ENCODE measurements at regions not wholly inside any gene's neighbourhood (a gene's known extent, or its start where the extent isn't known, plus 50 kb on each side); places are given as distances from the start of the nearest gene placed in this dataset.

DNA sequence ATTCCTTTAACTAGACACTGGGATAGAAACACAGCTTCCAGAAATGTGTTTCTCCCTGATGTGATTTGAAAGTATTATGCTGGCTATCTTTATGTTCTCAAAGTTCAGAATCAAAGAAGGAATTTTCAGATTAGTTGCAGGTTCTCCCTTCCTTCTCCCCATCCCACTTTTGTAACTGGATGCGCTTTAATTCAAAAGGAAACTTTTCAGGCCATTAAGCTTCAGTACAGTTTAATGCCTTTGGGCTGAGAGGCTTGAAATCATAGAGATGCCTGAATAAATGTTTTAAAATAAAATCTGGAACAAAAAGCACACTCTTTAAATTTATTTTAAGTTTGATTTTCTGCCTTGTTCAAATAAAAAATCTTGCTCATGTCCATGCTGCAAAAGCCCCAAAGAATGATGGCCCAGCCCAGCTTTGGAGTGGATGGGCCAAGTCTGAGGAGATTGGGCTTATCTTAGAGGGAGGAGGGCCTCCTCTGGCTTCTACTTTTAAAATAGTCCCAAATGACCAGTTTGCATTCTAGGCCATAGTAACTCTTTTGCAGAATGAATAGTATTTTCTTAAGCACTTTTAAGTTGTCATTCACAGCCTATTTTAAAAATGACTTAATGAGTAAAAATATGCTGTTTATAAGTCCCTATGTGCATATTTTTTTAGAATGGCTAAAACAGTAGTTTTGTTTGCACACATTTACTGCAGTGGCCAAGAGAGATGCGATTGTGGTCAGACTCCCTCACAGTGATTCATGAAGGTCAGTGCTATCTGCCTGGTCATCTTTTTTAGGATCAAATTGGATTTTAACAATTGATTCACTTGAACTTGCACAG, 129.2 kb downstream of the MTX2 start:
- no peak for DNase-seq (ENCODE audit: low spot score)
- ChIA-PET CTCF (interaction anchor here (0.5 kb wide), 1 partner anchor 766 kb away, joined by 4 read pairs; no protein-coding TSS in a partner anchor), POLR2A (ENCODE audit: low non-redundant PET) (no interaction called here)
- H3K4me3 ChIP-seq (ENCODE audit: low read depth, low read length, poor library complexity, severe bottlenecking), result no peak overlapping the region
- no peaks in the 10 kb centered on the region for H3K4me1 ChIP-seq (ENCODE audit: insufficient read depth, low read length, poor library complexity, severe bottlenecking)
- no TSS peak for BruUV-seq (replicated peaks)
- no peak overlapping the region for H3K27ac ChIP-seq (ENCODE audit: low read depth, low read length, poor library complexity, severe bottlenecking)
- TF ChIP-seq EZH2 (IDR thresholded peaks at IDR 0.05; ENCODE audit: borderline replicate concordance, low read depth, low read length, poor library complexity, severe bottlenecking), result no peak
- TF ChIP-seq, protein P1, sequence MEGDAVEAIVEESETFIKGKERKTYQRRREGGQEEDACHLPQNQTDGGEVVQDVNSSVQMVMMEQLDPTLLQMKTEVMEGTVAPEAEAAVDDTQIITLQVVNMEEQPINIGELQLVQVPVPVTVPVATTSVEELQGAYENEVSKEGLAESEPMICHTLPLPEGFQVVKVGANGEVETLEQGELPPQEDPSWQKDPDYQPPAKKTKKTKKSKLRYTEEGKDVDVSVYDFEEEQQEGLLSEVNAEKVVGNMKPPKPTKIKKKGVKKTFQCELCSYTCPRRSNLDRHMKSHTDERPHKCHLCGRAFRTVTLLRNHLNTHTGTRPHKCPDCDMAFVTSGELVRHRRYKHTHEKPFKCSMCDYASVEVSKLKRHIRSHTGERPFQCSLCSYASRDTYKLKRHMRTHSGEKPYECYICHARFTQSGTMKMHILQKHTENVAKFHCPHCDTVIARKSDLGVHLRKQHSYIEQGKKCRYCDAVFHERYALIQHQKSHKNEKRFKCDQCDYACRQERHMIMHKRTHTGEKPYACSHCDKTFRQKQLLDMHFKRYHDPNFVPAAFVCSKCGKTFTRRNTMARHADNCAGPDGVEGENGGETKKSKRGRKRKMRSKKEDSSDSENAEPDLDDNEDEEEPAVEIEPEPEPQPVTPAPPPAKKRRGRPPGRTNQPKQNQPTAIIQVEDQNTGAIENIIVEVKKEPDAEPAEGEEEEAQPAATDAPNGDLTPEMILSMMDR (conservative IDR thresholded peaks at IDR 0.05; ENCODE audit: low read depth, low read length), result no peak
- intact Hi-C loops (cut with micrococcal nuclease; ENCODE audit: unreplicated experiment), result no loop called here
- no peaks in the 10 kb centered on the region for H3K36me3 ChIP-seq (ENCODE audit: insufficient read depth, low read length, poor library complexity, severe bottlenecking)
- H3K27me3 ChIP-seq (replicated peaks; ENCODE audit: insufficient read depth, low read depth, low read length, poor library complexity), result no peaks in the 10 kb centered on the region
- H3K9me3 ChIP-seq (ENCODE audit: low read depth, low read length, poor library complexity, severe bottlenecking), result no peaks in the 10 kb centered on the region

DNA sequence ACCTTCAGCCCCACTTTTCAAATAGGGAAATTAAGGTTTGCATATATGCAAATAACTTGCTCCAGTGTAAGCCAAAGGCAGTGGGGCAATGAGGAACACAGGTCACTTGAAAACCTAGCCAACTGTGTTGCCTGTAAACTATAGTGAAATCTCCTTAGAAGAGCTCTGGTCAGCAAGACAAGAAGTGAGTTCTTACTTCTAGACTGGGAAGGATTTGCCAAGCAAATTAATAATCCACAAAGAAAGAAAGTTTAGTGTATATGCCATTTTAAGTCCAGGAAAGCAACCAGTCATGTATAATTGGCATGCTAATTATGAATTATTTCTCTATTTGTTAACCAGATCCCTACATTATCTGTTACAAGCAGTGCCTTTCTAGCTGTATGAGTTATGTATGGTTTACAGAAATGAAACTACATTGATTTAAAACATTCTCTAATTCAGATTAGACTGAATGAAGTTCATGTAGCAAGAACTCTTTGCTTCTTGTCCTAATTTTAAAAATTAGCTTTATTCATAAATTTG, 129.9 kb downstream of the MTX2 start:
- no peak overlapping the region for H3K27ac ChIP-seq (ENCODE audit: low read depth, low read length, poor library complexity, severe bottlenecking)
- H3K4me3 ChIP-seq (ENCODE audit: low read depth, low read length, poor library complexity, severe bottlenecking), result no peak overlapping the region
- no peak for DNase-seq (ENCODE audit: low spot score)
- no peaks in the 10 kb centered on the region for H3K9me3 ChIP-seq (ENCODE audit: low read depth, low read length, poor library complexity, severe bottlenecking)
- intact Hi-C loops (cut with micrococcal nuclease; ENCODE audit: unreplicated experiment), result no loop called here
- POLR2A ChIA-PET (ENCODE audit: low non-redundant PET), result no interaction called here
- no TSS peak for BruUV-seq (replicated peaks)
- TF ChIP-seq, protein P1 (conservative IDR thresholded peaks at IDR 0.05; ENCODE audit: low read depth, low read length), result no peak
- TF ChIP-seq EZH2 (IDR thresholded peaks at IDR 0.05; ENCODE audit: borderline replicate concordance, low read depth, low read length, poor library complexity, severe bottlenecking), result no peak
- no peaks in the 10 kb centered on the region for H3K27me3 ChIP-seq (replicated peaks; ENCODE audit: insufficient read depth, low read depth, low read length, poor library complexity)
- H3K36me3 ChIP-seq (ENCODE audit: insufficient read depth, low read length, poor library complexity, severe bottlenecking), result no peaks in the 10 kb centered on the region
- H3K4me1 ChIP-seq (ENCODE audit: insufficient read depth, low read length, poor library complexity, severe bottlenecking), result no peaks in the 10 kb centered on the region
- CTCF ChIA-PET, result no interaction called here

- no peak overlapping the region for H3K27ac ChIP-seq (ENCODE audit: low read depth, low read length, poor library complexity, severe bottlenecking)
- TF ChIP-seq, protein P1 (conservative IDR thresholded peaks at IDR 0.05; ENCODE audit: low read depth, low read length), result no peak
- TF ChIP-seq EZH2 (IDR thresholded peaks at IDR 0.05; ENCODE audit: borderline replicate concordance, low read depth, low read length, poor library complexity, severe bottlenecking), result no peak
- POLR2A ChIA-PET (ENCODE audit: low non-redundant PET), result no interaction called here
- no TSS peak for BruUV-seq (replicated peaks)
- intact Hi-C loops (cut with micrococcal nuclease; ENCODE audit: unreplicated experiment), result no loop called here
- no peaks in the 10 kb centered on the region for H3K4me1 ChIP-seq (ENCODE audit: insufficient read depth, low read length, poor library complexity, severe bottlenecking)
- no peak for DNase-seq (ENCODE audit: low spot score)
- H3K36me3 ChIP-seq (ENCODE audit: insufficient read depth, low read length, poor library complexity, severe bottlenecking), result no peaks in the 10 kb centered on the region
- H3K27me3 ChIP-seq (replicated peaks; ENCODE audit: insufficient read depth, low read depth, low read length, poor library complexity), result no peaks in the 10 kb centered on the region
- H3K4me3 ChIP-seq (ENCODE audit: low read depth, low read length, poor library complexity, severe bottlenecking), result no peak overlapping the region
- CTCF ChIA-PET, result no interaction called here
- no peaks in the 10 kb centered on the region for H3K9me3 ChIP-seq (ENCODE audit: low read depth, low read length, poor library complexity, severe bottlenecking)
Observed at GRCh38 chr2:176405477-176405876, 136.2 kb downstream of the MTX2 start.
